HPDE6-E6E7 (cell line): ENCODE measurements at regions not wholly inside any gene's neighbourhood (a gene's known extent, or its start where the extent isn't known, plus 50 kb on each side); places are given as distances from the start of the nearest gene placed in this dataset.

ENCODE experiments used
- DNase-seq: peaks from one replicate; pipeline ENCODE4 v3.0.0; 2011; ENCODE audit warnings: missing footprints; ENCODE audit errors: extremely low spot score

DNA sequence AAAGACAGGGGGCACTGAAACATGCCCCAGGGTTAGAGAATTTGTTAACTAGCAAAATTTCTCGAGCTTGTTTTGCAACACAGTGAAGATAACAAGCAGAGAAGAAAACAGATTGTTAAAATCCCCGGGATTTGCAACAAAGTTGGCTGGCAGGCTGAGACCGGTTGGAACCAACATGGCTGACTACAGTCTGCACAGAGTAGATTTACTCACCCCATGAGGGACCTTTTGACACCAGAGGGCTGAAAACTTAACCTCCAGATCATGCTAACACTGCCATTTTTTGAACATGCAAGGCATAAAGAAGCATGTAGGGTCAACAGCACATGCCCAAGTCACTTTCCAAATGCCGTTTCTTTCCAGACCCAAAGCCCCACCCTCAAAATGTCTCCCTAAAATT, 95.2 kb upstream of the TMEM26 start:
- no peak for DNase-seq

DNA sequence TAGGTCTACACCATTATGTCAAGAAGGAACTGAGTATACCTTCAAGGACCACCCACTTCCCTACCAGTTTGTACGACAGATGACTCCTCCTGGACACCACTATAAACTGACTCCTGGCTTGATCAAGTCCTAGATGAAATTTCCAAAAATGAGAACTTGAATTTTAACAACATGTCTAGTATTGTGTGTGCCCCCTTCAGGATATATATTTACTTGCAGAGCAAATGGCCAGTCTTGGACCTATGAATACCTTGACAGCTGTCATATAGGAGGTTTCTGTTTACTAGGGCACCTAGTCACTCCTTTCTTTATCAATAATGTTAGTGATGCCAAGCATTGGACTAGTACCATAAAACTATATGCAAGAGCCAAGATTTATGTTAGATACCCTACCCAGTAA, 94.1 kb upstream of the TMEM26 start:
- DNase-seq, result no peak

GRCh38 chr10:61545170-61545569, 92.0 kb upstream of the TMEM26 start:
- DNase-seq, result no peak

GRCh38 chr10:61543831-61544230, 90.7 kb upstream of the TMEM26 start:
- no peak for DNase-seq

GRCh38 chr10:61542596-61542995, 89.4 kb upstream of the TMEM26 start:
- DNase-seq, result no peak

- DNase-seq, result no peak
These were observed 88.8 kb upstream of the TMEM26 start for GRCh38 chr10:61541960-61542359.

- DNase-seq, result no peak
These were observed 86.7 kb upstream of the TMEM26 start for GRCh38 chr10:61539876-61540275.

- DNase-seq, result no peak
These were observed 76.0 kb upstream of the TMEM26 start for GRCh38 chr10:61529208-61529607.

GRCh38 chr10:61503051-61503450, 49.9 kb upstream of the TMEM26 start:
- no peak for DNase-seq
